Calu3 (cell line): ENCODE measurements at regions not wholly inside any gene's neighbourhood (a gene's known extent, or its start where the extent isn't known, plus 50 kb on each side); places are given as distances from the start of the nearest gene placed in this dataset.

ENCODE experiments used
- BruUV-seq: library from RNA; stranded (reverse); fragments of 400-500 nt; replicated peaks from 2 replicates; lab custom pipeline; 2021; lab: Mats Ljungman, UMichigan
- CTCF ChIA-PET: fragments of 300-600 bp; sonication (Branson Sonifier 250); formaldehyde crosslinking; loops from one replicate; lab custom pipeline; 2022; ENCODE audit warnings: antibody characterized with exemption; lab: Charles Lee
- DNase-seq: peaks from one replicate; pipeline ENCODE4 v3.0.0; 2022
- H3K27ac Mint-ChIP-seq: one replicate; pipeline ENCODE4 v1.8.0; 2022; ENCODE audit warnings: mixed read lengths; ENCODE audit not compliant: unreplicated experiment
- H3K27me3 Mint-ChIP-seq: one replicate; pipeline ENCODE4 v1.8.0; 2022; ENCODE audit warnings: mixed read lengths; ENCODE audit not compliant: unreplicated experiment
- H3K36me3 Mint-ChIP-seq: one replicate; pipeline ENCODE4 v1.8.0; 2022; ENCODE audit warnings: mild to moderate bottlenecking, moderate library complexity, mixed read lengths; ENCODE audit not compliant: insufficient read depth, unreplicated experiment
- H3K4me1 Mint-ChIP-seq: one replicate; pipeline ENCODE4 v1.8.0; 2022; ENCODE audit warnings: mild to moderate bottlenecking, low read depth, mixed read lengths; ENCODE audit not compliant: unreplicated experiment
- H3K4me3 Mint-ChIP-seq: one replicate; pipeline ENCODE4 v1.8.0; 2022; ENCODE audit warnings: mild to moderate bottlenecking, low read depth, moderate library complexity, mixed read lengths; ENCODE audit not compliant: unreplicated experiment
- H3K9me3 Mint-ChIP-seq: one replicate; pipeline ENCODE4 v1.8.0; 2022; ENCODE audit warnings: low read depth, mixed read lengths; ENCODE audit not compliant: unreplicated experiment
- intact Hi-C: fragments of 100-400 bp; cut with micrococcal nuclease; formaldehyde crosslinking; loops from one replicate; pipeline ENCODE4 v1.10.0; 2022; ENCODE audit not compliant: unreplicated experiment
- TF ChIP-seq, protein P1 (sequence below): fragments of 200-600 bp; IDR thresholded peaks from one replicate; pipeline ENCODE4 v1.8.0; 2022; ENCODE audit warnings: antibody characterized with exemption; ENCODE audit not compliant: unreplicated experiment

DNA sequence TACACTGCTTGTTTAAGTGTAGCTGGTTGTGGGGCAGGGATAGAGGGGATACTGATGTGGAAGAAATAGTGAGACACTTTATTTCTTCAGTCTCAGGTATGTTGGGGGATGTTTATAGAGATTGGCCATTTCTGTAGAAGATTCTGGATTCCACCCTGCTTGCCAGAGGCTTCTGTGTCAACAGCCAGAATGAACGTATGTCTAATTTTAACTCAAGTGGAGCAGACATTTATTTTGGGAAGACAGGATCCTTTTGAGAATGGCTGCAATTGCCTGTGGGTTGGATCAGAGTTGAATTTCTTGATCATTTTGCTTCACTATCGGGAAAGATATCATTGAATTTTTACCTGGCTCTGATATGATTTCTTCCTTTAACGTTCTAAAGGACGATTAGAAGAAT, 465.6 kb upstream of the SLC14A2 start:
- Mint-ChIP-seq H3K4me1 (no peaks in the 10 kb centered on the region), H3K4me3 (no peak overlapping the region), H3K27me3 (no peaks in the 10 kb centered on the region), H3K27ac (no peak overlapping the region), H3K36me3 (no peaks in the 10 kb centered on the region), H3K9me3 (no peaks in the 10 kb centered on the region)
- TF ChIP-seq, protein P1, sequence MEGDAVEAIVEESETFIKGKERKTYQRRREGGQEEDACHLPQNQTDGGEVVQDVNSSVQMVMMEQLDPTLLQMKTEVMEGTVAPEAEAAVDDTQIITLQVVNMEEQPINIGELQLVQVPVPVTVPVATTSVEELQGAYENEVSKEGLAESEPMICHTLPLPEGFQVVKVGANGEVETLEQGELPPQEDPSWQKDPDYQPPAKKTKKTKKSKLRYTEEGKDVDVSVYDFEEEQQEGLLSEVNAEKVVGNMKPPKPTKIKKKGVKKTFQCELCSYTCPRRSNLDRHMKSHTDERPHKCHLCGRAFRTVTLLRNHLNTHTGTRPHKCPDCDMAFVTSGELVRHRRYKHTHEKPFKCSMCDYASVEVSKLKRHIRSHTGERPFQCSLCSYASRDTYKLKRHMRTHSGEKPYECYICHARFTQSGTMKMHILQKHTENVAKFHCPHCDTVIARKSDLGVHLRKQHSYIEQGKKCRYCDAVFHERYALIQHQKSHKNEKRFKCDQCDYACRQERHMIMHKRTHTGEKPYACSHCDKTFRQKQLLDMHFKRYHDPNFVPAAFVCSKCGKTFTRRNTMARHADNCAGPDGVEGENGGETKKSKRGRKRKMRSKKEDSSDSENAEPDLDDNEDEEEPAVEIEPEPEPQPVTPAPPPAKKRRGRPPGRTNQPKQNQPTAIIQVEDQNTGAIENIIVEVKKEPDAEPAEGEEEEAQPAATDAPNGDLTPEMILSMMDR: no peak
- no TSS peak for BruUV-seq
- intact Hi-C loops: no loop called here
- no peak for DNase-seq
- CTCF ChIA-PET: no interaction called here

DNA sequence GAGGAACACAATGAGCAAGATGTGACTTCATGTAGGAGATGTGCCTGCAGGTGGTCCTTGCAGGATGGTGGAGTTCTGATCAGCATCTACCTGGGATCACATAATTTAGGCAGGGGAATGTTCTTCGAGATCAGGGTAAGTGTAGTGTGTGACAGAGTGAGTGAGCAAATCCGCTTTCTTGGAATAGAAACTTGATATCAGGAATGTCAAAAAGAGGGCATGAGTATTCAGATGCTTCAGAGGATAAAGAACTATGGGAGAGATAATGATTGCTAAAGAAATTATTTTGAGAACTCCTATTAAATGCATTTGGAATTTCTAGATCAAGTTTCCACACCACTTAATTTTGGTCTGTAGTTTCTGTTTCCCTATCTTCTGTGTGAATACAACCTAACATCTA, 463.6 kb upstream of the SLC14A2 start:
- TF ChIP-seq, protein P1: no peak
- Mint-ChIP-seq H3K27me3 (no peaks in the 10 kb centered on the region), H3K4me1 (peaks cover 7% of the 10 kb centered on the region), H3K27ac (no peak overlapping the region), H3K9me3 (no peaks in the 10 kb centered on the region), H3K36me3 (no peaks in the 10 kb centered on the region), H3K4me3 (no peak overlapping the region)
- no peak for DNase-seq
- intact Hi-C loops: no loop called here
- CTCF ChIA-PET: no interaction called here
- no TSS peak for BruUV-seq

DNA sequence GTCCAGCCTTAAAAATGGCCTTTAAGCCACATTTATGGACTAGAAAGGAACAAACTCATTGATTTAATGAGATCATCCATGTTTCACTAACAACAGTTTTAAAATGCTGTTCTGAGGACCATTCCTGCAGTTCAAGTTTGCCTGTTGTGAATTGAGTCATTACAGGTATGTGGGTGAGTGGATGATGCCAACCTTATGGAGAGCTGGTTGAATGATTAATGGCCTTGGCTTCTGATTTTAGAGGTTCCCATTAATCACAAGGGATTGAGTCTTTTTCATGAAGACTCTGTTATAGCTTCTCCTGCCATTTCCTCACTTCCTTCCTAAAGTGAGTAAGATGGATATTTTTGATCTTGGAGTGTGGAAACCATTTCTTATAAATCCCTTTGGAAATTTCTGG, 459.8 kb upstream of the SLC14A2 start:
- CTCF ChIA-PET: interaction anchor here (1.2 kb wide), 1 partner anchor 18 kb away, joined by 3 read pairs; no protein-coding TSS in a partner anchor
- no peak for DNase-seq
- TF ChIP-seq, protein P1: no peak

DNA sequence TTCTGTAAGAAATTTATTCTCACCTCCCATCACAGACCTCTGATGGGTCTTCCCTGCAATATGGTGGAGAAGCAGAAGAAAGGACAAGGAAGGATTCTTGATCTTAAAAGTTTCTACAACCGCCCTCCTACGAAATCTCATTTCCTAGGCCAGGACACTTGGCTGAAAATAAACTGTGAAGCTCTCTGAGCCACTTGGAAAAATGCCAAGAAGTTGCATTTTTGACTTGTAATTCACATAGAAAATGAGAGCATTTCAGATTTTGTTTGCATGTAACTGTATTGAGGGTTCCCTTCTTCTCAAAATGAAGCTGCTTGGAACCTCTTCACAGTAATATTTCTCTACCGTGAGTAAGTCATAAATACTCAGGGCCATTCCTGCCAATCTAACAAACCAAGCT, 458.3 kb upstream of the SLC14A2 start:
- no peak overlapping the region for H3K27ac Mint-ChIP-seq
- CTCF ChIA-PET: no interaction called here
- peaks cover 7% of the 10 kb centered on the region for H3K4me1 Mint-ChIP-seq
- TF ChIP-seq, protein P1: no peak
- no peaks in the 10 kb centered on the region for H3K9me3 Mint-ChIP-seq
- H3K27me3 Mint-ChIP-seq: no peaks in the 10 kb centered on the region
- no peaks in the 10 kb centered on the region for H3K36me3 Mint-ChIP-seq
- H3K4me3 Mint-ChIP-seq: no peak overlapping the region
- no TSS peak for BruUV-seq
- no peak for DNase-seq
- intact Hi-C loops: no loop called here

More for the DNA sequence above, 459.8 kb upstream of the SLC14A2 start:
- H3K36me3 Mint-ChIP-seq: no peaks in the 10 kb centered on the region
- no peak overlapping the region for H3K4me3 Mint-ChIP-seq
- no peak overlapping the region for H3K27ac Mint-ChIP-seq
- no peaks in the 10 kb centered on the region for H3K27me3 Mint-ChIP-seq
- no TSS peak for BruUV-seq
- intact Hi-C loops: no loop called here
- no peaks in the 10 kb centered on the region for H3K9me3 Mint-ChIP-seq
- peaks cover 7% of the 10 kb centered on the region for H3K4me1 Mint-ChIP-seq
